ENCODE measurements at regions not wholly inside any gene's neighbourhood (a gene's known extent, or its start where the extent isn't known, plus 50 kb on each side); places are given as distances from the start of the nearest gene placed in this dataset.

DNA sequence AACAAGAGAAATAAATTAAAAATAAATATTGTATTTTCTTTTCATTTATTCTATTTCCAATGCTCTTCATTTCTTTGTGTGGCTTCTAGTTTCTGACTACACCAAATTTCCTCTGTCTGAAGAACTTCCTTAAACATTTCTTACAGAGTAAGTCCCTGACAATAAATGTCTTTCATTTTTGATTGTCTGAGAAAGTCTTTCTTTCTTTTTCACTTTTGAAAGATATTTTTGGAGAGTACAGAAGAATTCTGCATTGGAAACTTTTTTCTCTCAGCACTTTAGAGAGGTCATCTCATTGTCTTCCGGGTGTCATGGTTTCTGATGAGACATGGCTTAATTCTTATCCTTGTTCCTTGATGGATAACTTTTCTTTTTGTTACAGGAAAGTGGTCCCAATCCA is 119.6 kb downstream of the MOBP start:
- no peak overlapping the region for H3K4me3 ChIP-seq (replicated peaks; ENCODE audit: insufficient read depth, low read length)
- H3K27ac ChIP-seq (replicated peaks): no peak overlapping the region
- TF ChIP-seq GABPA (IDR thresholded peaks at IDR 0.05; ENCODE audit: low read depth): no peak
- no peak for TF ChIP-seq SPI1 (IDR thresholded peaks at IDR 0.05; ENCODE audit: borderline replicate concordance, low read depth)
- TF ChIP-seq REST (IDR thresholded peaks at IDR 0.05; ENCODE audit: insufficient replicate concordance, low read depth): no peak
- TF ChIP-seq, protein P1, sequence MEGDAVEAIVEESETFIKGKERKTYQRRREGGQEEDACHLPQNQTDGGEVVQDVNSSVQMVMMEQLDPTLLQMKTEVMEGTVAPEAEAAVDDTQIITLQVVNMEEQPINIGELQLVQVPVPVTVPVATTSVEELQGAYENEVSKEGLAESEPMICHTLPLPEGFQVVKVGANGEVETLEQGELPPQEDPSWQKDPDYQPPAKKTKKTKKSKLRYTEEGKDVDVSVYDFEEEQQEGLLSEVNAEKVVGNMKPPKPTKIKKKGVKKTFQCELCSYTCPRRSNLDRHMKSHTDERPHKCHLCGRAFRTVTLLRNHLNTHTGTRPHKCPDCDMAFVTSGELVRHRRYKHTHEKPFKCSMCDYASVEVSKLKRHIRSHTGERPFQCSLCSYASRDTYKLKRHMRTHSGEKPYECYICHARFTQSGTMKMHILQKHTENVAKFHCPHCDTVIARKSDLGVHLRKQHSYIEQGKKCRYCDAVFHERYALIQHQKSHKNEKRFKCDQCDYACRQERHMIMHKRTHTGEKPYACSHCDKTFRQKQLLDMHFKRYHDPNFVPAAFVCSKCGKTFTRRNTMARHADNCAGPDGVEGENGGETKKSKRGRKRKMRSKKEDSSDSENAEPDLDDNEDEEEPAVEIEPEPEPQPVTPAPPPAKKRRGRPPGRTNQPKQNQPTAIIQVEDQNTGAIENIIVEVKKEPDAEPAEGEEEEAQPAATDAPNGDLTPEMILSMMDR (IDR thresholded peaks at IDR 0.05; ENCODE audit: insufficient read depth, low read length): no peak
- TF ChIP-seq POLR2AphosphoS5 (IDR thresholded peaks at IDR 0.05; ENCODE audit: low read depth): no peak

DNA sequence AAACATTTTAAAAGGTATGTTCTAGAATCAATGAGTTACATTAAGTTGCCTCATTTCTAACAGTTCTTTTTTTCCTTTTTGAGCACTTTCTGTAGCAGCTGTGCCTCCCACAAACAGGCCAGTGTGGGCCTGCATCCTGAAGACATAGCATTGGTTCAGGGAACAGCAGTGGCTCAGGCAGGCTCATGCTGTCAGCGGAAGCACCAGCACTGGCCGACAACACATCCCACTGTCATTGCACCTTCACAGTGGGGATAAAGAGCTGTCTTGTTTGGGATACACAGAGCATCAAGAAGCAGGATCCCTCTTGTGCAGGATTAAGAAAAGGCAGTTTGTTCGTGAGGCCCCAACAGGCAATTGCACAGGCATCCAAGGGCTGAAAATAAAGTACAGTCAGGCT is 123.3 kb downstream of the MOBP start:
- no peak overlapping the region for H3K4me3 ChIP-seq (replicated peaks; ENCODE audit: insufficient read depth, low read length)
- no peaks in the 10 kb centered on the region for H3K27me3 ChIP-seq (ENCODE audit: insufficient read depth, poor library complexity, severe bottlenecking)
- no peak for DNase-seq (ENCODE audit: low read depth in 1 of 2, low spot score in 1 of 2)
- no peak overlapping the region for H3K27ac ChIP-seq (replicated peaks)
- TF ChIP-seq REST (IDR thresholded peaks at IDR 0.05; ENCODE audit: insufficient replicate concordance, low read depth) (no peak), POLR2AphosphoS5 (IDR thresholded peaks at IDR 0.05; ENCODE audit: low read depth) (no peak), GABPA (IDR thresholded peaks at IDR 0.05; ENCODE audit: low read depth) (no peak), SPI1 (IDR thresholded peaks at IDR 0.05; ENCODE audit: borderline replicate concordance, low read depth) (no peak)
- TF ChIP-seq, protein P1 (IDR thresholded peaks at IDR 0.05; ENCODE audit: insufficient read depth, low read length): no peak

More for the DNA sequence above, 119.6 kb downstream of the MOBP start:
- DNase-seq (ENCODE audit: low read depth in 1 of 2, low spot score in 1 of 2): no peak
- H3K27me3 ChIP-seq (ENCODE audit: insufficient read depth, poor library complexity, severe bottlenecking): no peaks in the 10 kb centered on the region

DNA sequence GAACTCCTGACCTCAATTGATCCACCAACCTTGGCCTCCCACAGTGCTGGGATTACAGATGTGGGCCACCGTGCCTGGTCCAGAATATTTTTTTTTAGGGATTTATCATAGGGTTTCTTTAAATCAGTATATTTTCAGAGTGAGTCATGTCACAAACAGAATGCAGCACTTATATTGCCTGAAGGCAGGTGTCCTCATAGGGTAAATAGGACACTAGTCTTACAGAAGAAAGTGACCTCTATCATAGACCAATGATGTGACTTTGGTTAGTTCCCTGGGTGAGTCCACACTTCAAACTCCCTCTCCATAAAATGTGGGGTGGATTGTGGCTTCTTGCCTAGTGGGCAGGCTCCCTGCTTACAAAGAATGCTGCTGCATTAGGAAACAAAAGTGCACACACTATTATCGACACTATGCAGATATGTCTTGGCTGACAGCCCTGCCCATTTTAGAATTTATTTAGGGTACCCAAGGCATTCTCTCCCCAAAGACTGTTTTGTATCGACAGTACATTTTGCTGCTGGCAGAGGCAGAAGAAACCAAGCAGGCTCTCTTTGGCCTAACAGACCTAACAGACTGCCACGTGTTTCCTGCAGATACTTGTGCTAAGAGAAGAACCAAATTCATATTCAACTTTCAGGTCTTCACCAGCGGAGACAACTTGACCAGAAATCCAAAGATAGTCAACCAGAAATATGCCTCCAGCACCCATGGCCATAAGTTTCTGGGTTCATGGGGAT is 125.0 kb downstream of the MOBP start:
- Histone ChIP-seq H3K4me3 (replicated peaks; ENCODE audit: insufficient read depth, low read length) (no peak overlapping the region), H3K27ac (replicated peaks) (no peak overlapping the region), H3K27me3 (ENCODE audit: insufficient read depth, poor library complexity, severe bottlenecking) (no peaks in the 10 kb centered on the region)
- TF ChIP-seq SPI1 (IDR thresholded peaks at IDR 0.05; ENCODE audit: borderline replicate concordance, low read depth): no peak
- TF ChIP-seq REST (IDR thresholded peaks at IDR 0.05; ENCODE audit: insufficient replicate concordance, low read depth): no peak
- no peak for TF ChIP-seq GABPA (IDR thresholded peaks at IDR 0.05; ENCODE audit: low read depth)
- TF ChIP-seq, protein P1 (IDR thresholded peaks at IDR 0.05; ENCODE audit: insufficient read depth, low read length): no peak
- no peak for DNase-seq (ENCODE audit: low read depth in 1 of 2, low spot score in 1 of 2)
